ENCODE measurements at regions not wholly inside any gene's neighbourhood (a gene's known extent, or its start where the extent isn't known, plus 50 kb on each side); places are given as distances from the start of the nearest gene placed in this dataset.

GRCh38 chr3:130609166-130609979 lies 92.4 kb downstream of the COL6A6 start:
- no peaks in the 10 kb centered on the region for H3K36me3 ChIP-seq
- 58 to 63% methylated on average over 3 of the region's 3 CpGs for WGBS, 2 donors
- TF ChIP-seq EP300 (IDR thresholded peaks at IDR 0.05) (no peak), POLR2AphosphoS5 (IDR thresholded peaks at IDR 0.05) (peak in 1 of 4 donors; percentile 33)
- DNase-seq: peak; percentile 60
- peaks cover 0 to 8% (median 5%) of the 10 kb centered on the region in 4 donors for H3K4me1 ChIP-seq
- peaks cover 4 to 5% (median 5%) of the 10 kb centered on the region in 4 donors for H3K9me3 ChIP-seq
- intact Hi-C loops (cut with DNase I): no loop called here
- H3K27ac ChIP-seq: peak overlapping the region in 1 of 4 donors; percentile 40
- H3K4me3 ChIP-seq: no peak overlapping the region
- no peaks in the 10 kb centered on the region for H3K27me3 ChIP-seq

- Histone ChIP-seq H3K27ac (no peak overlapping the region), H3K27me3 (no peaks in the 10 kb centered on the region), H3K4me1 (no peaks in the 10 kb centered on the region), H3K36me3 (no peaks in the 10 kb centered on the region), H3K9me3 (no peaks in the 10 kb centered on the region), H3K4me3 (no peak overlapping the region)
- intact Hi-C loops (cut with DNase I): no loop called here
- no peak for DNase-seq
- no peak for TF ChIP-seq POLR2AphosphoS5 (IDR thresholded peaks at IDR 0.05)
- no peak for TF ChIP-seq EP300 (IDR thresholded peaks at IDR 0.05)
- 82 to 91% methylated on average over 4 of the region's 4 CpGs for WGBS, 2 donors
Measured at GRCh38 chr3:130619196-130619595, 102.2 kb downstream of the COL6A6 start.

GRCh38 chr3:130621824-130622223 lies 104.8 kb downstream of the COL6A6 start:
- intact Hi-C loops (cut with DNase I): no loop called here
- Histone ChIP-seq H3K36me3 (no peaks in the 10 kb centered on the region), H3K4me3 (no peak overlapping the region), H3K4me1 (no peaks in the 10 kb centered on the region), H3K9me3 (no peaks in the 10 kb centered on the region), H3K27me3 (no peaks in the 10 kb centered on the region), H3K27ac (no peak overlapping the region)
- no peak for TF ChIP-seq POLR2A (IDR thresholded peaks at IDR 0.05)
- no peak for TF ChIP-seq CTCF (IDR thresholded peaks at IDR 0.05)
- no peak for TF ChIP-seq POLR2AphosphoS5 (IDR thresholded peaks at IDR 0.05)
- no peak for TF ChIP-seq EP300 (IDR thresholded peaks at IDR 0.05)
- 44 to 56% methylated on average over 3 of the region's 3 CpGs for WGBS, 2 donors
- DNase-seq: no peak

- H3K9me3 ChIP-seq: no peaks in the 10 kb centered on the region
- no peak for DNase-seq
- H3K36me3 ChIP-seq: no peaks in the 10 kb centered on the region
- H3K4me3 ChIP-seq: no peak overlapping the region
- no peaks in the 10 kb centered on the region for H3K4me1 ChIP-seq
- no peak for TF ChIP-seq POLR2A (IDR thresholded peaks at IDR 0.05)
- no peak for TF ChIP-seq POLR2AphosphoS5 (IDR thresholded peaks at IDR 0.05)
- no peak overlapping the region for H3K27ac ChIP-seq
- 63 to 71% methylated on average over 2 of the region's 2 CpGs for WGBS, 2 donors
- intact Hi-C loops (cut with DNase I): no loop called here
- H3K27me3 ChIP-seq: no peaks in the 10 kb centered on the region
Measured at GRCh38 chr3:130626049-130626448, 109.1 kb downstream of the COL6A6 start.

- H3K27me3 ChIP-seq: no peaks in the 10 kb centered on the region
- no peaks in the 10 kb centered on the region for H3K4me1 ChIP-seq
- WGBS, 2 donors: 62 to 75% methylated on average over 4 of the region's 4 CpGs
- TF ChIP-seq POLR2A (IDR thresholded peaks at IDR 0.05) (no peak), CTCF (IDR thresholded peaks at IDR 0.05) (no peak), POLR2AphosphoS5 (IDR thresholded peaks at IDR 0.05) (no peak), EP300 (IDR thresholded peaks at IDR 0.05) (no peak)
- H3K4me3 ChIP-seq: no peak overlapping the region
- H3K27ac ChIP-seq: no peak overlapping the region
- no peaks in the 10 kb centered on the region for H3K36me3 ChIP-seq
- DNase-seq: no peak
- H3K9me3 ChIP-seq: no peaks in the 10 kb centered on the region
- intact Hi-C loops (cut with DNase I): no loop called here
Measured at GRCh38 chr3:130627143-130627855, 110.3 kb downstream of the COL6A6 start.

GRCh38 chr3:130627882-130628281 lies 110.9 kb downstream of the COL6A6 start:
- TF ChIP-seq CTCF (IDR thresholded peaks at IDR 0.05): no peak
- no peak for TF ChIP-seq POLR2A (IDR thresholded peaks at IDR 0.05)
- no peak for TF ChIP-seq EP300 (IDR thresholded peaks at IDR 0.05)
- no peak for TF ChIP-seq POLR2AphosphoS5 (IDR thresholded peaks at IDR 0.05)
- DNase-seq: no peak
- Histone ChIP-seq H3K27ac (no peak overlapping the region), H3K36me3 (no peaks in the 10 kb centered on the region), H3K27me3 (no peaks in the 10 kb centered on the region), H3K4me3 (no peak overlapping the region), H3K4me1 (no peaks in the 10 kb centered on the region), H3K9me3 (no peaks in the 10 kb centered on the region)
- intact Hi-C loops (cut with DNase I): no loop called here
- 71 to 86% methylated on average over 1 of the region's 1 CpG for WGBS, 2 donors
